ENCODE measurements at regions not wholly inside any gene's neighbourhood (a gene's known extent, or its start where the extent isn't known, plus 50 kb on each side); places are given as distances from the start of the nearest gene placed in this dataset.

DNA sequence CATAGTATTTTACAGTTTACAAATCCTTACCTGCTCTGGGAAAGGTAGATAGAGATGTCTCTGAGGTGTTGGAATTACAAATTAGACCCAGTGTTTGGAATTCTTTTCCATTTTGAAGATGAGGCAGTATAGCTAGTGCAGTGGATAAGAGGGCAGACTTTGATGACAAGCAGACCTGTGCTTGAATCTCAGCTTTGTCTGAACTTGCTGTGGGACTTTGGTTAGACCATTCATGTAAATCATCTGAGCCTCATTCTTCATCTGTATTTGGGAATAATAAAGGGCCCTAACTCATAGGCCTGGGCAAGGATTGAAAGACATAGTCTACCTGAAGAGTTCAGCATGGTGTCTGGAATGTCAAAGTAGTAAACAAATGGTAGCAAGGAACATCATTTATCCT, 77.2 kb upstream of the BOD1L1 start:
- Histone ChIP-seq H3K4me3 (ENCODE audit: low read depth, low read length) (no peak overlapping the region), H3K4me1 (peaks cover 34% of the 10 kb centered on the region), H2AFZ (peak overlapping the region; percentile 39), H3K9ac (no peak overlapping the region), H3K4me2 (ENCODE audit: low read length) (no peak overlapping the region), H3K9me3 (ENCODE audit: control insufficient read depth, low read length) (peaks cover 3% of the 10 kb centered on the region), H3K27ac (peak overlapping the region; percentile 95), H3K36me3 (ENCODE audit: control insufficient read depth, insufficient read depth, low read length) (no peaks in the 10 kb centered on the region), H3K27me3 (ENCODE audit: control insufficient read depth, insufficient read depth, low read length) (no peaks in the 10 kb centered on the region), H3K79me2 (no peaks in the 10 kb centered on the region)
- TF ChIP-seq, protein P1, sequence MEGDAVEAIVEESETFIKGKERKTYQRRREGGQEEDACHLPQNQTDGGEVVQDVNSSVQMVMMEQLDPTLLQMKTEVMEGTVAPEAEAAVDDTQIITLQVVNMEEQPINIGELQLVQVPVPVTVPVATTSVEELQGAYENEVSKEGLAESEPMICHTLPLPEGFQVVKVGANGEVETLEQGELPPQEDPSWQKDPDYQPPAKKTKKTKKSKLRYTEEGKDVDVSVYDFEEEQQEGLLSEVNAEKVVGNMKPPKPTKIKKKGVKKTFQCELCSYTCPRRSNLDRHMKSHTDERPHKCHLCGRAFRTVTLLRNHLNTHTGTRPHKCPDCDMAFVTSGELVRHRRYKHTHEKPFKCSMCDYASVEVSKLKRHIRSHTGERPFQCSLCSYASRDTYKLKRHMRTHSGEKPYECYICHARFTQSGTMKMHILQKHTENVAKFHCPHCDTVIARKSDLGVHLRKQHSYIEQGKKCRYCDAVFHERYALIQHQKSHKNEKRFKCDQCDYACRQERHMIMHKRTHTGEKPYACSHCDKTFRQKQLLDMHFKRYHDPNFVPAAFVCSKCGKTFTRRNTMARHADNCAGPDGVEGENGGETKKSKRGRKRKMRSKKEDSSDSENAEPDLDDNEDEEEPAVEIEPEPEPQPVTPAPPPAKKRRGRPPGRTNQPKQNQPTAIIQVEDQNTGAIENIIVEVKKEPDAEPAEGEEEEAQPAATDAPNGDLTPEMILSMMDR (IDR thresholded peaks at IDR 0.05), result no peak

DNA sequence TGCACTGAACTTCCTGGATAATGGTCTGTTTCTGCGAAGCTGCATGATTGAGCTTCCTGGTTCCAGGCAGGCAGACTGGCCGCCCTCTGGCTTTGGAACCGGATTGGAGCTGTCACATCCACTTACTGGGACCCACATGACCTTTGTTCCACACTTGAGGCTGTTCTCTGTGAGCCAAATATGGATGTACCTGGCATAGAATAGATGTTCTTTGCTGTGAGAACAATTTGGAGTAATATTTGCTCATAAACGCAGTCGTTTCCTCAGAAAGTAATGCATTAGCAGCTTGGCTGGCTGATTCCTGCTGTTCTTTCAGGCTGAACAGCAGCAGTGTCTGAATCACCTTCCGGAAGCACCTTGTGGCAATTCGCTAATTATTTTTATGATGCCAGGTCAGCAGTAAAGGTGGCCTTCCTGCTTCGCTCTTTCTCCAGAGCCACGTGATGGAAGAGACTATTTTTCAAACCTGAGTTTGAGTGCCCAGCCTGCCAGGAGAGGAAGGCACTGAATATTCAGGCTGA, 78.1 kb upstream of the BOD1L1 start:
- peak overlapping the region; percentile 17 for H2AFZ ChIP-seq
- peaks cover 34% of the 10 kb centered on the region for H3K4me1 ChIP-seq
- TF ChIP-seq, protein P1 (IDR thresholded peaks at IDR 0.05), result no peak
- no peaks in the 10 kb centered on the region for H3K79me2 ChIP-seq
- H3K9ac ChIP-seq, result no peak overlapping the region
- no peaks in the 10 kb centered on the region for H3K36me3 ChIP-seq (ENCODE audit: control insufficient read depth, insufficient read depth, low read length)
- no peaks in the 10 kb centered on the region for H3K27me3 ChIP-seq (ENCODE audit: control insufficient read depth, insufficient read depth, low read length)
- H3K4me3 ChIP-seq (ENCODE audit: low read depth, low read length), result peak overlapping the region; percentile 32
- H3K4me2 ChIP-seq (ENCODE audit: low read length), result peak overlapping the region; percentile 61
- H3K9me3 ChIP-seq (ENCODE audit: control insufficient read depth, low read length), result peaks cover 3% of the 10 kb centered on the region
- H3K27ac ChIP-seq, result peak overlapping the region; percentile 95

DNA sequence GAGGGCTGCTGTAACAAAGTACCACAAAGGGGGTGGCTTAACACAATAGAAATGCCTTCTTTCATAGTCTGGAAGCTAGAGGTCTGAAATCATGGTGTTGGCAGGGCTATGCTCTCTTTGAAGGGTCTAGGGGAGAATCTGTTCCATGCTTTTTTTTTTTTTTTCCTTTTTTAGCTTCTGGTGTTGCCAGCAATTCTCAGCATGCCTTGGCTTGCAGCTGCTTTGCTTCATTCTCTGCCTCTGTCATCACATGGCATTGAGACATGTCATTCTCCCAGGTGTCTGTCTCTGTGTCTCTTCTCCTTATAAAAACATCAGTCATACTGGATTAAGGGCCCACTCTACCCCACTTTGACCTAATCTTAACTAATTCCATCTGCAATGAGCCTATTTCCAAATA, 78.6 kb upstream of the BOD1L1 start:
- Histone ChIP-seq H3K9ac (no peak overlapping the region), H3K4me1 (peaks cover 34% of the 10 kb centered on the region), H3K79me2 (no peaks in the 10 kb centered on the region), H3K4me3 (ENCODE audit: low read depth, low read length) (peak overlapping the region; percentile 32), H3K27ac (peak overlapping the region; percentile 95), H3K9me3 (ENCODE audit: control insufficient read depth, low read length) (peaks cover 3% of the 10 kb centered on the region), H2AFZ (peak overlapping the region; percentile 3), H3K4me2 (ENCODE audit: low read length) (peak overlapping the region; percentile 61), H3K36me3 (ENCODE audit: control insufficient read depth, insufficient read depth, low read length) (no peaks in the 10 kb centered on the region), H3K27me3 (ENCODE audit: control insufficient read depth, insufficient read depth, low read length) (no peaks in the 10 kb centered on the region)
- TF ChIP-seq, protein P1 (IDR thresholded peaks at IDR 0.05), result no peak

DNA sequence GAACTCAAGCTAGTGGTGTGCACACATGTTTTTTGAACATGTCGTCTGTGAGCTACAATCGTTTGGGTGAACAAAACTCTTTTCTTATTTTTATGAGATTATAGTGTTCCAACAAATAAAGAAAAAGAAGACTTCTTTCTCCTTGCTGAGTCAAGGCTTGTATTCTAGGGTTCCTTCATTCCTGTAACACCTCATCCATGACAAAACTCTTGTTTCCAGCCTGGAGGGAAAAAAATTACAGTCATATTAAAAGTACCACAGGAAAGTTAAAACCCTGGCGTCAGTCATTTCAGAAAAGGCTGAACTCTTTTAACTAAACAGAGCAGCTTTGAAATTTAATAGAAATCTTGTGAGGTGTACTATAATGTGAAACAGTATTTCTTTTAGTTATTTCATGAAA, 79.2 kb upstream of the BOD1L1 start:
- H3K4me1 ChIP-seq, result peaks cover 40% of the 10 kb centered on the region
- H3K27me3 ChIP-seq (ENCODE audit: control insufficient read depth, insufficient read depth, low read length), result no peaks in the 10 kb centered on the region
- H3K4me2 ChIP-seq (ENCODE audit: low read length), result no peak overlapping the region
- H3K9me3 ChIP-seq (ENCODE audit: control insufficient read depth, low read length), result peaks cover 3% of the 10 kb centered on the region
- H3K4me3 ChIP-seq (ENCODE audit: low read depth, low read length), result no peak overlapping the region
- H3K36me3 ChIP-seq (ENCODE audit: control insufficient read depth, insufficient read depth, low read length), result no peaks in the 10 kb centered on the region
- H3K27ac ChIP-seq, result peak overlapping the region; percentile 95
- H3K9ac ChIP-seq, result no peak overlapping the region
- H3K79me2 ChIP-seq, result no peaks in the 10 kb centered on the region
- TF ChIP-seq, protein P1 (IDR thresholded peaks at IDR 0.05), result no peak
- peak overlapping the region; percentile 3 for H2AFZ ChIP-seq

DNA sequence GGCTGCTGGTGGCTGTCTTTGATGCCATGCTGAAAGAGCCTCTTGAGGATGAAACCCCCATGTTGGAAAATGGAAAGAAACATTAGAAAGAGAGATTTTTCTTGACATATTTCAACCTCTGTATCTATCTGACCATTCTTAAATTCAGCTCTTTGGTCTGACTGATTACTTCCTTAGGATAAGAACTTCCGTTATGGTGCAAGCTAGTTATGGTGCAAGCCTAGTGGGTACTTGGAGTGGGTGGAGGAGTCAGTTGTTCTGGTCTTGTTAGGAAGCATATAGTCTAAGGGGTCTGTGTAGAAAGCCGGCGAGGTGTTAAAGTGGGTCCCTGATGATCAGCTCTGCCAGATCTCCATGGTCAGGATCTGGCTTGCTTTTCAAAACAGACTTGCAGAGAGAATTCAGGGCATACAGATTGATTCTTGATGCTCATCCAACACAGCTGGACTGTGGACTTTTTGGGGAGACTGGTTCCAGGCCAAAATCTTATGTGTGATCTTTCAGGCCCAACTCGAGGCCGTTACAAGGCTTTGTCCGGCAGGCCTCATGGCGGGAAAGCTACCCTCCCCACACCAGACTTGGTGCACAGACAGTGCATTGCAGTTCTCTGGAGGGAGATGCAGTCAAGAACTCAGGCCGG, 82.8 kb upstream of the BOD1L1 start:
- no peak overlapping the region for H3K9ac ChIP-seq
- no peak overlapping the region for H3K27ac ChIP-seq
- no peak overlapping the region for H3K4me3 ChIP-seq (ENCODE audit: low read depth, low read length)
- no peaks in the 10 kb centered on the region for H3K27me3 ChIP-seq (ENCODE audit: control insufficient read depth, insufficient read depth, low read length)
- H3K4me1 ChIP-seq, result peaks cover 28% of the 10 kb centered on the region
- no peaks in the 10 kb centered on the region for H3K36me3 ChIP-seq (ENCODE audit: control insufficient read depth, insufficient read depth, low read length)
- no peak overlapping the region for H2AFZ ChIP-seq
- no peak overlapping the region for H3K4me2 ChIP-seq (ENCODE audit: low read length)
- no peaks in the 10 kb centered on the region for H3K9me3 ChIP-seq (ENCODE audit: control insufficient read depth, low read length)
- TF ChIP-seq, protein P1 (IDR thresholded peaks at IDR 0.05), result no peak
- H3K79me2 ChIP-seq, result no peaks in the 10 kb centered on the region
